Adrenal gland (tissue), 9 donors: ENCODE measurements at regions not wholly inside any gene's neighbourhood (a gene's known extent, or its start where the extent isn't known, plus 50 kb on each side); places are given as distances from the start of the nearest gene placed in this dataset.

ENCODE experiments used
- DNase-seq, 7 donors: peaks; one replicate each; pipeline ENCODE4 v3.0.0-alpha.2; 2019 to 2020
- H3K27ac ChIP-seq, 5 donors: fragments of 200-600 bp; sonication (generic) in 4 of 5; 1 replicate in 3 of 5; 2 replicates in 2 of 5; pipeline versions ENCODE4 v1.5.1 to v1.8.0; 2016 to 2020; ENCODE audit warnings: mild to moderate bottlenecking in 1 of 5
- H3K27me3 ChIP-seq: fragments of 200-600 bp; 2 replicates; pipeline ENCODE4 v1.8.0; 2021
- H3K36me3 ChIP-seq, 2 donors: fragments of 200-600 bp; replicated peaks in 1 of 2; 1 replicate in 1 of 2; 2 replicates in 1 of 2; pipeline versions ENCODE4 v1.5.1 to v1.8.0; 2018 to 2022
- H3K4me1 ChIP-seq, 2 donors: fragments of 200-600 bp; replicated peaks in 1 of 2; 1 replicate in 1 of 2; 2 replicates in 1 of 2; pipeline versions ENCODE4 v1.5.1 to v1.8.0; 2018 to 2021
- H3K4me3 ChIP-seq, 4 donors: fragments of 200-600 bp; sonication (generic) in 3 of 4; one replicate each; pipeline ENCODE4 v1.5.1; 2016 to 2018
- H3K9me3 ChIP-seq, 3 donors: fragments of 200-600 bp; sonication (generic) in 1 of 3; replicated peaks in 1 of 3; 1 replicate in 2 of 3; 2 replicates in 1 of 3; pipeline versions ENCODE4 v1.5.1 to v1.8.0; 2016 to 2021
- CTCF ChIP-seq, 6 experiments: fragments of 450-650 bp in 4 of 6; fragments of 200-600 bp in 2 of 6; sonication (generic) in 1 of 6; IDR thresholded peaks; 1 replicate in 5 of 6; 2 replicates in 1 of 6; pipeline versions ENCODE4 v1.5.1 to v1.8.0; 2016 to 2021; ENCODE audit warnings: antibody characterized with exemption in 6 of 6, mild to moderate bottlenecking in 2 of 6, moderate library complexity in 1 of 6
- POLR2A ChIP-seq, 2 donors: fragments of 450-650 bp; IDR thresholded peaks; one replicate each; pipeline ENCODE4 v1.6.1; 2017; ENCODE audit warnings: antibody characterized with exemption in 2 of 2, mild to moderate bottlenecking in 2 of 2, moderate library complexity in 1 of 2
- WGBS, 4 donors: extraction: QIAGEN DNeasy Blood & Tissue Kit in 2 of 4; methylation state at CpG; one replicate each; pipeline versions ENCODE4 v1.1.5 to v1.1.7; 2013 to 2017; 5-methylcytosine and 5-hydroxymethylcytosine counted together
- intact Hi-C, 2 donors: fragments of 100-400 bp; cut with DNase I; formaldehyde crosslinking; loops; one replicate each; pipeline versions ENCODE4 v1.14.1 to v1.15.0; 2022 to 2023
- donor health status: healthy with polysubstance abuse.
- donor health status: Bipolar disorder and iron deficiency.
- donor health status: DM: yes; HTN: yes; CAD: no.
- donor health status: DM: no; HTN: no; CAD: no.
- donor health status: DM: no; HTN: no; CAD: no.

- Histone ChIP-seq H3K9me3 (no peaks in the 10 kb centered on the region), H3K27me3 (no peaks in the 10 kb centered on the region), H3K4me1 (peaks cover 0 to 6% of the 10 kb centered on the region in 2 donors), H3K36me3 (no peaks in the 10 kb centered on the region), H3K4me3 (no peak overlapping the region), H3K27ac (no peak overlapping the region)
- TF ChIP-seq CTCF (IDR thresholded peaks at IDR 0.05) (no peak), POLR2A (IDR thresholded peaks at IDR 0.05) (no peak)
- intact Hi-C loops, result no loop called here
- no peak for DNase-seq
These were observed 614.5 kb downstream of the TBC1D4 start for GRCh38 chr13:74867460-74867859.

GRCh38 chr13:74866101-74866500 is 615.9 kb downstream of the TBC1D4 start:
- 16 to 38% (median 24%) methylated on average over 1 of the region's 1 CpG for WGBS, 4 donors
- TF ChIP-seq CTCF (IDR thresholded peaks at IDR 0.05), result no peak
- no peak for TF ChIP-seq POLR2A (IDR thresholded peaks at IDR 0.05)
- Histone ChIP-seq H3K4me3 (no peak overlapping the region), H3K4me1 (no peaks in the 10 kb centered on the region), H3K27me3 (no peaks in the 10 kb centered on the region), H3K36me3 (no peaks in the 10 kb centered on the region), H3K27ac (no peak overlapping the region), H3K9me3 (no peaks in the 10 kb centered on the region)
- intact Hi-C loops, result no loop called here
- no peak for DNase-seq

GRCh38 chr13:74865656-74866055 is 616.3 kb downstream of the TBC1D4 start:
- intact Hi-C loops, result no loop called here
- H3K27me3 ChIP-seq, result no peaks in the 10 kb centered on the region

GRCh38 chr13:74860789-74861188 is 621.2 kb downstream of the TBC1D4 start:
- no peaks in the 10 kb centered on the region for H3K9me3 ChIP-seq
- H3K27me3 ChIP-seq, result no peaks in the 10 kb centered on the region
- no peak overlapping the region for H3K27ac ChIP-seq
- H3K4me1 ChIP-seq, result no peaks in the 10 kb centered on the region
- DNase-seq, result no peak
- no peak overlapping the region for H3K4me3 ChIP-seq
- no peaks in the 10 kb centered on the region for H3K36me3 ChIP-seq
- no peak for TF ChIP-seq POLR2A (IDR thresholded peaks at IDR 0.05)
- TF ChIP-seq CTCF (IDR thresholded peaks at IDR 0.05), result no peak
- intact Hi-C loops, result no loop called here
- 92 to 95% (median 93%) methylated on average over 1 of the region's 1 CpG for WGBS, 4 donors

More at GRCh38 chr13:74865656-74866055, 616.3 kb downstream of the TBC1D4 start:
- Histone ChIP-seq H3K4me1 (no peaks in the 10 kb centered on the region), H3K36me3 (no peaks in the 10 kb centered on the region), H3K4me3 (no peak overlapping the region), H3K27ac (no peak overlapping the region), H3K9me3 (no peaks in the 10 kb centered on the region)
- no peak for DNase-seq
- TF ChIP-seq POLR2A (IDR thresholded peaks at IDR 0.05), result no peak
- no peak for TF ChIP-seq CTCF (IDR thresholded peaks at IDR 0.05)
